HFF-Myc (cell line): ENCODE measurements at regions not wholly inside any gene's neighbourhood (a gene's known extent, or its start where the extent isn't known, plus 50 kb on each side); places are given as distances from the start of the nearest gene placed in this dataset.
A peak's percentile ranks its signal among the peaks of the same experiment; 100 is the strongest.

Experiments
- DNase-seq: peaks from one replicate; pipeline ENCODE4 v3.0.0-alpha.2; 2011; ENCODE audit warnings: low read depth; ENCODE audit errors: extremely low read depth
- H3K4me3 ChIP-seq: replicated peaks from 2 replicates; pipeline ENCODE4 v1.5.1; 2011; ENCODE audit warnings: low read depth, mild to moderate bottlenecking, control low read depth, low read length
- TF ChIP-seq, protein P1 (sequence below): IDR thresholded peaks from 2 replicates; pipeline ENCODE4 v1.5.1; 2012; ENCODE audit warnings: mild to moderate bottlenecking, low read depth, low read length, control low read depth; ENCODE audit errors: missing control alignments

DNA sequence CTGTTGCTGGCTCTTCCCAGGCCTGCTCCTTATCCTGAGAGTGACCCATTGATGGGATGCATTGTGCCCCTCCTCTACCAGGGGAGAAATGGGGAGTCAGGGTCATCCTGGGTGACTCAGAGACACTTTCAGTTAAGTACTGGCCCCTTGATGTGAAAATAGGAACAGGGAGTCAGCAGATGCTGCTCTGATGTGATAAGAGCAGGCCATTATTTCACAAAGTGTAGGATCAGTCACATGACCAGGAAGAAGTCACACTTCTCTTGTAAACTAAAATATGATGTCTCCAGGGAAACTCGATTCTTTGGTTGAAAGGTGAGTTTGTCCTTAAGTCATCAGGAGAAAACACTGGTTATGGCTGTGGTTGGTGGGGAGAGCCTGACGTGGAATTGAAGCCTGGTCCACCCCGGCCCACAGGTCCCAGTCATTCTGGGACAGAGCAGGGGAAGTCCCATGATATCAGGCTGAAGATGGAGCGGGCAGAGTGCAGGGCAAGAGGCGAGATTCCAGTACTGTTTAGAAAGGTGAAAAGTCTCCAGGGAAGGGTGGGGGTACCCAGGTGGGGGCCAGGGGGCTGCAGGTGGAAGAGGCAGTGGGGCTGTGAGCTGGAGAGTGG is 88.6 kb upstream of the NLRP1 start:
- H3K4me3 ChIP-seq: no peak overlapping the region
- DNase-seq: no peak
- TF ChIP-seq, protein P1, sequence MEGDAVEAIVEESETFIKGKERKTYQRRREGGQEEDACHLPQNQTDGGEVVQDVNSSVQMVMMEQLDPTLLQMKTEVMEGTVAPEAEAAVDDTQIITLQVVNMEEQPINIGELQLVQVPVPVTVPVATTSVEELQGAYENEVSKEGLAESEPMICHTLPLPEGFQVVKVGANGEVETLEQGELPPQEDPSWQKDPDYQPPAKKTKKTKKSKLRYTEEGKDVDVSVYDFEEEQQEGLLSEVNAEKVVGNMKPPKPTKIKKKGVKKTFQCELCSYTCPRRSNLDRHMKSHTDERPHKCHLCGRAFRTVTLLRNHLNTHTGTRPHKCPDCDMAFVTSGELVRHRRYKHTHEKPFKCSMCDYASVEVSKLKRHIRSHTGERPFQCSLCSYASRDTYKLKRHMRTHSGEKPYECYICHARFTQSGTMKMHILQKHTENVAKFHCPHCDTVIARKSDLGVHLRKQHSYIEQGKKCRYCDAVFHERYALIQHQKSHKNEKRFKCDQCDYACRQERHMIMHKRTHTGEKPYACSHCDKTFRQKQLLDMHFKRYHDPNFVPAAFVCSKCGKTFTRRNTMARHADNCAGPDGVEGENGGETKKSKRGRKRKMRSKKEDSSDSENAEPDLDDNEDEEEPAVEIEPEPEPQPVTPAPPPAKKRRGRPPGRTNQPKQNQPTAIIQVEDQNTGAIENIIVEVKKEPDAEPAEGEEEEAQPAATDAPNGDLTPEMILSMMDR: no peak

- H3K4me3 ChIP-seq: no peak overlapping the region
- TF ChIP-seq, protein P1: no peak
- DNase-seq: peak; percentile 22
Measured at GRCh38 chr17:5675625-5676421, 91.5 kb upstream of the NLRP1 start.

GRCh38 chr17:5677620-5678019 is 93.3 kb upstream of the NLRP1 start:
- no peak for DNase-seq
- H3K4me3 ChIP-seq: no peak overlapping the region
- TF ChIP-seq, protein P1: no peak

GRCh38 chr17:5678171-5678570 is 93.9 kb upstream of the NLRP1 start:
- H3K4me3 ChIP-seq: no peak overlapping the region

DNA sequence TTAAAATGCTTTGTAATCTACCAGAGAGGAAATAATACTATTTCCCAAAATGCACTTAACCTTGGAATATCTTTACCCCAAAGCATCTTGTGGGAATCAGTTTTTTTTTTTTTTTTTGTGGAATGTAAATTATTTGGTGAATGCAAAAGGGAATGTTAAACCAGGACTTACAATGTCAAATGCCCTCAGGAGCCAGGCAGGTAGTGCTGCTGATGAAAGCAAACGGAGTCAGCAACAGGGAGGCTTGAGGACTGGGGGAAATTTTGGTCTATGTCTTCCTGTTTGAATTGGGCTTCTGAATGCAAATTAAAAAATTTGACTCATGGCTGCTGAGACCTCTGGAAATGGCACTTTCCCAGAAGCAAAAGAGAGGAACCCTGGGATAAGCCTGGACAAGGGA is 96.5 kb upstream of the NLRP1 start:
- no peak overlapping the region for H3K4me3 ChIP-seq
- TF ChIP-seq, protein P1: no peak
- no peak for DNase-seq

More at GRCh38 chr17:5678171-5678570, 93.9 kb upstream of the NLRP1 start:
- TF ChIP-seq, protein P1: no peak
- DNase-seq: no peak

- H3K4me3 ChIP-seq: no peak overlapping the region
- TF ChIP-seq, protein P1: no peak
- DNase-seq: no peak
Measured at GRCh38 chr17:5683241-5683640, 98.9 kb upstream of the NLRP1 start.
